Kidney (tissue), 13 donors: ENCODE measurements at regions not wholly inside any gene's neighbourhood (a gene's known extent, or its start where the extent isn't known, plus 50 kb on each side); places are given as distances from the start of the nearest gene placed in this dataset.

Experiments used
- DNase-seq, 5 donors: peaks; one replicate each; pipeline ENCODE4 v3.0.0-alpha.2; 2013 to 2020
- FAIRE-seq: peaks from 2 replicates; lab custom pipeline; 2012; peaks lifted over from hg19 to GRCh38; lab: Jason Lieb, UNC
- H3K27ac ChIP-seq, 2 donors: one replicate each; pipeline ENCODE4 v1.7.0; 2013; ENCODE audit warnings: low read depth in 2 of 2, low read length in 2 of 2, inconsistent platforms in 1 of 2
- H3K27me3 ChIP-seq: one replicate; pipeline ENCODE4 v1.7.1; 2013; ENCODE audit warnings: low read length, inconsistent platforms; ENCODE audit not compliant: control insufficient read depth, insufficient read depth
- H3K36me3 ChIP-seq, 3 donors: one replicate each; pipeline versions ENCODE4 v1.7.0 to v1.7.1; 2013; ENCODE audit warnings: low read length in 3 of 3, control low read depth in 1 of 3, inconsistent platforms in 1 of 3; ENCODE audit not compliant: insufficient read depth in 3 of 3, control insufficient read depth in 2 of 3
- H3K4me1 ChIP-seq, 3 donors: one replicate each; pipeline versions ENCODE4 v1.7.0 to v1.7.1; 2013; ENCODE audit warnings: low read length in 3 of 3, inconsistent platforms in 1 of 3, low read depth in 1 of 3; ENCODE audit not compliant: control insufficient read depth in 2 of 3, insufficient read depth in 2 of 3
- H3K4me3 ChIP-seq, 3 donors: one replicate each; pipeline versions ENCODE4 v1.7.0 to v1.8.1; 2013; ENCODE audit warnings: low read length in 3 of 3, control low read depth in 1 of 3, inconsistent platforms in 1 of 3
- H3K9ac ChIP-seq, 3 donors: one replicate each; pipeline versions ENCODE4 v1.7.0 to v1.7.1; 2013; ENCODE audit warnings: low read length in 3 of 3, control low read depth in 1 of 3, inconsistent platforms in 1 of 3
- H3K9me3 ChIP-seq, 3 donors: one replicate each; pipeline versions ENCODE4 v1.7.0 to v1.7.1; 2013; ENCODE audit warnings: low read length in 3 of 3, control low read depth in 1 of 3, inconsistent platforms in 1 of 3; ENCODE audit not compliant: control insufficient read depth in 2 of 3, insufficient read depth in 1 of 3
- intact Hi-C: fragments of 100-400 bp; cut with DNase I; formaldehyde crosslinking; loops from one replicate; pipeline ENCODE4 v1.11.1; 2022
- TF ChIP-seq, protein P1 (sequence below): IDR thresholded peaks from 3 replicates; pipeline ENCODE4 v1.5.1; 2012; ENCODE audit warnings: mild to moderate bottlenecking, moderate library complexity, borderline replicate concordance; ENCODE audit not compliant: insufficient read depth; ENCODE audit errors: extremely low read depth
- donor health status: control.
- donor health status: control.
- donor health status: control.
- donor health status: control.
- donor health status: control.
- donor health status: DM: yes; HTN: yes; CAD: no.
- donor health status: Normal renal cell carcinoma (clear cell type).

DNA sequence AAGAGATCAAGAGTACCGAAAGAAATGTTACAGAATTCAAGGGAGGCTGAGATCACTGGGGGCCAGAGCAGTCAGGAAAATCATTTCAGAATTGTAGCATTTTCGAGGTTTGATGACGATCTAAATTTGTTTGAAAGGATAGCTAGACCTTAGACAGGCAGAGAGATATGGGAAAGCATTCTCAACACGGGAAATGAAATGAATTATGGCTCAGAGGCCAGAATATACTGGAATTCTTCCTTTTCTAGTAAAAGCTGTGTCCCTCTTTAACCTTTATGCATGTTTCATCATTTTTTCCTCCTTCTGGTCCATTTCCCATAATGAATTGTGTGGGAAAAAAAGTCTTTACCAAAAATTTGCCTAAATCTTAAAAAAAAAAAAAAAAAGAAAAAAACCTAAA lies 78.8 kb downstream of the NABP1 start:
- no peak for DNase-seq
- no peak overlapping the region for H3K27ac ChIP-seq

DNA sequence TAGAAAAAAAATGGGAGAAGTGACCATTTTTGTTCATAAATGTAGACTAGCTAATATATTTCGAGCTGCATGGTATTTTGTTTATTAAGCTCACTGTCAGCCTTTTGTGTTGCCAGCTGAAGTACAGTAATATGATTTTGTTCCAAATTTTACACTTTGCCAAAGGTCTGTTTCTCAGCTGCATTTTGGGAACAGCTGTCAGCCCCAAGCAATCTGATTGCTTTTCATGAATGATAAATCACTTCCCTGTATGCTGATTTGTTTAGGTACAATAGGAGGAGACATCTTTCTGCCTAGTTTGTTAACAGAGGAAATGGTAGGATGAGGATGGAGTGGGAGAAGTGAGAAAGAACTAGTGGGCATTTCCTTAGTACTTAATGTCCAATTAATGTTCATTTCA lies 79.3 kb downstream of the NABP1 start:
- Histone ChIP-seq H3K4me1 (no peaks in the 10 kb centered on the region), H3K9ac (no peak overlapping the region), H3K9me3 (no peaks in the 10 kb centered on the region), H3K36me3 (no peaks in the 10 kb centered on the region), H3K27ac (no peak overlapping the region), H3K4me3 (no peak overlapping the region), H3K27me3 (no peaks in the 10 kb centered on the region)
- intact Hi-C loops, result no loop called here
- TF ChIP-seq, protein P1, sequence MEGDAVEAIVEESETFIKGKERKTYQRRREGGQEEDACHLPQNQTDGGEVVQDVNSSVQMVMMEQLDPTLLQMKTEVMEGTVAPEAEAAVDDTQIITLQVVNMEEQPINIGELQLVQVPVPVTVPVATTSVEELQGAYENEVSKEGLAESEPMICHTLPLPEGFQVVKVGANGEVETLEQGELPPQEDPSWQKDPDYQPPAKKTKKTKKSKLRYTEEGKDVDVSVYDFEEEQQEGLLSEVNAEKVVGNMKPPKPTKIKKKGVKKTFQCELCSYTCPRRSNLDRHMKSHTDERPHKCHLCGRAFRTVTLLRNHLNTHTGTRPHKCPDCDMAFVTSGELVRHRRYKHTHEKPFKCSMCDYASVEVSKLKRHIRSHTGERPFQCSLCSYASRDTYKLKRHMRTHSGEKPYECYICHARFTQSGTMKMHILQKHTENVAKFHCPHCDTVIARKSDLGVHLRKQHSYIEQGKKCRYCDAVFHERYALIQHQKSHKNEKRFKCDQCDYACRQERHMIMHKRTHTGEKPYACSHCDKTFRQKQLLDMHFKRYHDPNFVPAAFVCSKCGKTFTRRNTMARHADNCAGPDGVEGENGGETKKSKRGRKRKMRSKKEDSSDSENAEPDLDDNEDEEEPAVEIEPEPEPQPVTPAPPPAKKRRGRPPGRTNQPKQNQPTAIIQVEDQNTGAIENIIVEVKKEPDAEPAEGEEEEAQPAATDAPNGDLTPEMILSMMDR, result no peak
- DNase-seq (no peak), FAIRE-seq (no peak)

More for the DNA sequence above, 78.8 kb downstream of the NABP1 start:
- TF ChIP-seq, protein P1, result no peak
- Histone ChIP-seq H3K4me3 (no peak overlapping the region), H3K4me1 (no peaks in the 10 kb centered on the region), H3K9ac (no peak overlapping the region), H3K27me3 (no peaks in the 10 kb centered on the region), H3K9me3 (no peaks in the 10 kb centered on the region), H3K36me3 (no peaks in the 10 kb centered on the region)
- no peak for FAIRE-seq
- intact Hi-C loops, result no loop called here

GRCh38 chr2:191758518-191759507 lies 80.9 kb downstream of the NABP1 start:
- Histone ChIP-seq H3K27me3 (no peaks in the 10 kb centered on the region), H3K36me3 (no peaks in the 10 kb centered on the region), H3K9me3 (no peaks in the 10 kb centered on the region), H3K9ac (no peak overlapping the region), H3K27ac (no peak overlapping the region), H3K4me1 (no peaks in the 10 kb centered on the region), H3K4me3 (peak overlapping the region in 2 of 3 donors; percentile 9 to 42)
- FAIRE-seq (no peak), DNase-seq (no peak)
- TF ChIP-seq, protein P1, result peak; percentile 40
- intact Hi-C loops, result no loop called here
